ENCODE measurements at regions not wholly inside any gene's neighbourhood (a gene's known extent, or its start where the extent isn't known, plus 50 kb on each side); places are given as distances from the start of the nearest gene placed in this dataset.

DNA sequence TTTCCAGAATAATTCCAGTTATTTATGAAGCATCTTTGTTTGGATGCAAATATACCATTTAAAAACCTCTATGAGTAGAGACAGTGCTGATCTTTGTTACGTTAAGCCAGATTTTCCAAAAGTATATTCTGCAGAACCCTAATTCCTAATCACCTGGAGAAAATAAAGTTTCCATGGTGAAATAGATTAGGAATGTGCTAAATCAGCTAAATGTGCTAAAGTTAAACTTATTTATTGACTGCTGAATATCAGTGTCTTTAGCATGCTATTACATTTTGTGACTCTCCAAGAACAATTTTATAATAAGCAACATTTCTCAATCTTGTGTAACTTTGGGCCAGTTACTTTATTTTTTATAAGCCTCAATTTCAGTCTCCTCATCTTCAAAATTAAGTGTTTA is 196.3 kb upstream of the NFIA start:
- Histone ChIP-seq H3K18ac (ENCODE audit: extremely low read depth, low read length) (no peak overlapping the region), H3K27me3 (replicated peaks in 1 of 4; ENCODE audit: control insufficient read depth in 3 of 4, extremely low read depth in 1 of 4, insufficient read depth in 3 of 4, low read length in 3 of 4) (no peaks in the 10 kb centered on the region), H3K14ac (ENCODE audit: insufficient read length) (no peak overlapping the region), H2BK20ac (ENCODE audit: low read length) (no peak overlapping the region), H2BK12ac (ENCODE audit: low read depth, low read length) (no peak overlapping the region), H4K5ac (ENCODE audit: insufficient read length, low read depth, low read length) (no peak overlapping the region), H2BK5ac (ENCODE audit: low read depth, low read length) (no peak overlapping the region), H3K9ac (replicated peaks in 1 of 4; ENCODE audit: extremely low read depth in 1 of 4, low read depth in 3 of 4, low read length in 3 of 4) (no peak overlapping the region), H3K56ac (replicated peaks; ENCODE audit: insufficient read length, low read depth, low read length) (no peak overlapping the region), H4K20me1 (replicated peaks in 1 of 2; ENCODE audit: control insufficient read depth in 1 of 2, insufficient read depth in 2 of 2, low read length in 2 of 2) (no peaks in the 10 kb centered on the region), H3K4me1 (replicated peaks in 1 of 4; ENCODE audit: control insufficient read depth in 3 of 4, insufficient read depth in 4 of 4, low read length in 3 of 4) (peaks cover 0 to 9% (median 3%) of the 10 kb centered on the region in 4 experiments; a peak in 6 of 7 replicates), H3K9me3 (ENCODE audit: insufficient read depth in 2 of 2, low read depth in 1 of 2, low read length in 1 of 2) (no peaks in the 10 kb centered on the region), H2BK15ac (ENCODE audit: low read length) (no peak overlapping the region), H3K23me2 (ENCODE audit: low read depth, low read length) (no peaks in the 10 kb centered on the region), H4K8ac (ENCODE audit: extremely low read depth, insufficient read depth, low read length) (no peak overlapping the region), H3K4ac (replicated peaks; ENCODE audit: insufficient read length, low read depth, low read length) (no peak overlapping the region), H2BK120ac (replicated peaks; ENCODE audit: low read depth, low read length) (no peak overlapping the region), H3K23ac (ENCODE audit: insufficient read length) (no peak overlapping the region), H3K4me3 (ENCODE audit: extremely low read depth in 1 of 4, insufficient read depth in 2 of 4, low read depth in 3 of 4, low read length in 4 of 4) (no peak overlapping the region), H3K79me2 (ENCODE audit: control insufficient read depth in 1 of 2, insufficient read depth in 2 of 2, low read length in 2 of 2) (no peaks in the 10 kb centered on the region), H3K27ac (ENCODE audit: low read depth, low read length) (no peak overlapping the region), H3K36me3 (ENCODE audit: control insufficient read depth in 2 of 4, insufficient read depth in 4 of 4, low read length in 3 of 4) (no peaks in the 10 kb centered on the region), H4K91ac (replicated peaks; ENCODE audit: insufficient read length, low read length) (no peak overlapping the region), H2AK5ac (ENCODE audit: low read depth, low read length) (no peak overlapping the region), H3K4me2 (ENCODE audit: insufficient read depth in 1 of 2, low read depth in 2 of 2, low read length in 2 of 2) (no peak overlapping the region; a peak in 1 of 4 replicates), H2AFZ (ENCODE audit: low read length) (no peak overlapping the region), H3K79me1 (ENCODE audit: low read depth, low read length) (no peaks in the 10 kb centered on the region)
- ChIA-PET POLR2A (ENCODE audit: partially characterized antibody) (no interaction called here), CTCF (ENCODE audit: partially characterized antibody) (no interaction called here)
- FAIRE-seq (no peak), DNase-seq (ENCODE audit: low read depth in 1 of 2, low spot score in 2 of 2) (no peak)
- 89% methylated on average over 1 of the region's 1 CpG; no CpG with 5 or more reads in 1 of the 2 experiments for WGBS, 2 experiments (ENCODE audit: extremely low coverage in 1 of 2, insufficient coverage in 1 of 2, insufficient read length in 1 of 2, insufficient replicate concordance in 2 of 2, low coverage in 1 of 2, low lambda C conversion rate in 2 of 2, missing lambda C conversion rate in 1 of 2)
- TF ChIP-seq CHD2 (IDR thresholded peaks at IDR 0.05; ENCODE audit: low read length) (no peak), NRF1 (IDR thresholded peaks at IDR 0.05; ENCODE audit: low read depth, low read length) (no peak), TCF12 (IDR thresholded peaks at IDR 0.05; ENCODE audit: low read depth, low read length) (no peak), TEAD4 (IDR thresholded peaks at IDR 0.05; ENCODE audit: low read depth, low read length) (no peak)
- TF ChIP-seq, protein P1, sequence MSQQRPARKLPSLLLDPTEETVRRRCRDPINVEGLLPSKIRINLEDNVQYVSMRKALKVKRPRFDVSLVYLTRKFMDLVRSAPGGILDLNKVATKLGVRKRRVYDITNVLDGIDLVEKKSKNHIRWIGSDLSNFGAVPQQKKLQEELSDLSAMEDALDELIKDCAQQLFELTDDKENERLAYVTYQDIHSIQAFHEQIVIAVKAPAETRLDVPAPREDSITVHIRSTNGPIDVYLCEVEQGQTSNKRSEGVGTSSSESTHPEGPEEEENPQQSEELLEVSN (IDR thresholded peaks at IDR 0.05): no peak
